ENCODE measurements at regions not wholly inside any gene's neighbourhood (a gene's known extent, or its start where the extent isn't known, plus 50 kb on each side); places are given as distances from the start of the nearest gene placed in this dataset.

- H3K4me3 Mint-ChIP-seq (ENCODE audit: low read depth), result no peak overlapping the region
- peaks cover 4% of the 10 kb centered on the region for H3K4me1 Mint-ChIP-seq (ENCODE audit: low read depth)
- no peaks in the 10 kb centered on the region for H3K36me3 Mint-ChIP-seq (ENCODE audit: low read depth)
- no peak overlapping the region for H3K27ac Mint-ChIP-seq
- DNase-seq (ENCODE audit: low spot score), result no peak
- peaks cover 35% of the 10 kb centered on the region for H3K27me3 Mint-ChIP-seq (ENCODE audit: low read depth)
- no peaks in the 10 kb centered on the region for H3K9me3 Mint-ChIP-seq
- intact Hi-C loops (cut with micrococcal nuclease), result no loop called here
Observed at GRCh38 chr9:99282406-99282805, 60.3 kb downstream of the SEC61B start.

GRCh38 chr9:99285965-99286364 lies 63.9 kb downstream of the SEC61B start:
- no peak for DNase-seq (ENCODE audit: low spot score)
- intact Hi-C loops (cut with micrococcal nuclease), result no loop called here
- Mint-ChIP-seq H3K27me3 (ENCODE audit: low read depth) (peaks cover 24% of the 10 kb centered on the region), H3K9me3 (no peaks in the 10 kb centered on the region), H3K36me3 (ENCODE audit: low read depth) (no peaks in the 10 kb centered on the region), H3K4me1 (ENCODE audit: low read depth) (peaks cover 4% of the 10 kb centered on the region), H3K4me3 (ENCODE audit: low read depth) (no peak overlapping the region), H3K27ac (no peak overlapping the region)

GRCh38 chr9:99286536-99286935 lies 64.5 kb downstream of the SEC61B start:
- peaks cover 4% of the 10 kb centered on the region for H3K4me1 Mint-ChIP-seq (ENCODE audit: low read depth)
- H3K27me3 Mint-ChIP-seq (ENCODE audit: low read depth), result peaks cover 23% of the 10 kb centered on the region
- no peaks in the 10 kb centered on the region for H3K9me3 Mint-ChIP-seq
- H3K4me3 Mint-ChIP-seq (ENCODE audit: low read depth), result no peak overlapping the region
- DNase-seq (ENCODE audit: low spot score), result no peak
- H3K36me3 Mint-ChIP-seq (ENCODE audit: low read depth), result no peaks in the 10 kb centered on the region
- intact Hi-C loops (cut with micrococcal nuclease), result no loop called here
- H3K27ac Mint-ChIP-seq, result no peak overlapping the region

DNA sequence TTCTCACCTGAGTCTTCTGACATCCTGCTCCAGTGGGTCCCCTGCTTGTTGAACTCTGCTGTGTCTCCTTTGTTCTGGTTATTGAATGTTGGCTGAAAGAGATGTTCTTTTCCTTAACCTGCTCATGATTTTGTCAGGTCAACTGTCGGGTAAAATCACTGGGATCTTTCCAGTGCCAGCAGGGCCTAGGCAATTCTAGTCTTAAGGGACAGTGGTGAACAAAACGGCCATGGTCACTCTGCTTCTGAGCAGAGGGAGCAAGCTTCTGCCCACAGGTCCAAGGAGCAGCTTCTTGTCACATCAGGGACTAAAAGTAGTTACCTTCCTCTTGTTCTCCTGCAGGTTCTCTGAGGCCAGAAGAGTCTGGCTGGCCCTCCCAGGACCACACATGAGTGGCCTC lies 65.6 kb downstream of the SEC61B start:
- Mint-ChIP-seq H3K27me3 (ENCODE audit: low read depth) (peaks cover 24% of the 10 kb centered on the region), H3K36me3 (ENCODE audit: low read depth) (no peaks in the 10 kb centered on the region), H3K9me3 (no peaks in the 10 kb centered on the region), H3K4me3 (ENCODE audit: low read depth) (no peak overlapping the region), H3K4me1 (ENCODE audit: low read depth) (peaks cover 4% of the 10 kb centered on the region), H3K27ac (no peak overlapping the region)
- intact Hi-C loops (cut with micrococcal nuclease), result no loop called here
- DNase-seq (ENCODE audit: low spot score), result no peak

GRCh38 chr9:99288830-99289229 lies 66.7 kb downstream of the SEC61B start:
- H3K4me3 Mint-ChIP-seq (ENCODE audit: low read depth), result no peak overlapping the region
- no peaks in the 10 kb centered on the region for H3K36me3 Mint-ChIP-seq (ENCODE audit: low read depth)
- intact Hi-C loops (cut with micrococcal nuclease), result no loop called here
- peaks cover 4% of the 10 kb centered on the region for H3K4me1 Mint-ChIP-seq (ENCODE audit: low read depth)
- no peaks in the 10 kb centered on the region for H3K9me3 Mint-ChIP-seq
- peaks cover 23% of the 10 kb centered on the region for H3K27me3 Mint-ChIP-seq (ENCODE audit: low read depth)
- H3K27ac Mint-ChIP-seq, result no peak overlapping the region
- no peak for DNase-seq (ENCODE audit: low spot score)

- peaks cover 15% of the 10 kb centered on the region for H3K27me3 Mint-ChIP-seq (ENCODE audit: low read depth)
- H3K27ac Mint-ChIP-seq, result no peak overlapping the region
- peaks cover 1% of the 10 kb centered on the region for H3K4me1 Mint-ChIP-seq (ENCODE audit: low read depth)
- no peak for DNase-seq (ENCODE audit: low spot score)
- intact Hi-C loops (cut with micrococcal nuclease), result no loop called here
- H3K36me3 Mint-ChIP-seq (ENCODE audit: low read depth), result no peaks in the 10 kb centered on the region
- no peak overlapping the region for H3K4me3 Mint-ChIP-seq (ENCODE audit: low read depth)
- no peaks in the 10 kb centered on the region for H3K9me3 Mint-ChIP-seq
Observed at GRCh38 chr9:99294850-99295461, 72.9 kb downstream of the SEC61B start.

GRCh38 chr9:99296291-99296951 lies 74.3 kb downstream of the SEC61B start:
- Mint-ChIP-seq H3K4me3 (ENCODE audit: low read depth) (no peak overlapping the region), H3K27ac (no peak overlapping the region), H3K9me3 (no peaks in the 10 kb centered on the region), H3K27me3 (ENCODE audit: low read depth) (peaks cover 15% of the 10 kb centered on the region), H3K4me1 (ENCODE audit: low read depth) (peaks cover 1% of the 10 kb centered on the region), H3K36me3 (ENCODE audit: low read depth) (no peaks in the 10 kb centered on the region)
- intact Hi-C loops (cut with micrococcal nuclease), result no loop called here
- DNase-seq (ENCODE audit: low spot score), result no peak

DNA sequence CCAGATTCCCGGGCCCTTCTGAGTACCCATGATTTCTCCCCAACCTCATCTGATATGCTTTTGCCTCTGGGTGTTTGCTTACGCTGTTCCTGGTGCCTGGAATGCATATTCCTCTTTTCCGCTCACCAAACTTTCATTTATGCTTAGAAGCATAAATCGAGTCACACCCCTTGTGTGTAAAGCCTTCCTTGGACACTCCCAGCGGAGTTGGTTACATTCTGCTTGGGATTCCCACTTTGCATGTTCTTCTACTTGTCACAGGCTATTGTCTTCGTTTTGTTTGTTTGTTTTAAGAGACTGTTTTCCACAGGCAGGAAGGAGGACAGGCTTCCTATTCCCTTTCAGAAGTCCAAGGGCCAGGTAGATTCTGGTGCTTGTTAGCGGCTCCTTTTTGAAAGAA lies 76.5 kb downstream of the SEC61B start:
- H3K4me1 Mint-ChIP-seq (ENCODE audit: low read depth), result peaks cover 1% of the 10 kb centered on the region
- no peak overlapping the region for H3K4me3 Mint-ChIP-seq (ENCODE audit: low read depth)
- H3K27me3 Mint-ChIP-seq (ENCODE audit: low read depth), result peaks cover 6% of the 10 kb centered on the region
- H3K36me3 Mint-ChIP-seq (ENCODE audit: low read depth), result no peaks in the 10 kb centered on the region
- no peak for DNase-seq (ENCODE audit: low spot score)
- intact Hi-C loops (cut with micrococcal nuclease), result no loop called here
- no peaks in the 10 kb centered on the region for H3K9me3 Mint-ChIP-seq
- H3K27ac Mint-ChIP-seq, result no peak overlapping the region

DNA sequence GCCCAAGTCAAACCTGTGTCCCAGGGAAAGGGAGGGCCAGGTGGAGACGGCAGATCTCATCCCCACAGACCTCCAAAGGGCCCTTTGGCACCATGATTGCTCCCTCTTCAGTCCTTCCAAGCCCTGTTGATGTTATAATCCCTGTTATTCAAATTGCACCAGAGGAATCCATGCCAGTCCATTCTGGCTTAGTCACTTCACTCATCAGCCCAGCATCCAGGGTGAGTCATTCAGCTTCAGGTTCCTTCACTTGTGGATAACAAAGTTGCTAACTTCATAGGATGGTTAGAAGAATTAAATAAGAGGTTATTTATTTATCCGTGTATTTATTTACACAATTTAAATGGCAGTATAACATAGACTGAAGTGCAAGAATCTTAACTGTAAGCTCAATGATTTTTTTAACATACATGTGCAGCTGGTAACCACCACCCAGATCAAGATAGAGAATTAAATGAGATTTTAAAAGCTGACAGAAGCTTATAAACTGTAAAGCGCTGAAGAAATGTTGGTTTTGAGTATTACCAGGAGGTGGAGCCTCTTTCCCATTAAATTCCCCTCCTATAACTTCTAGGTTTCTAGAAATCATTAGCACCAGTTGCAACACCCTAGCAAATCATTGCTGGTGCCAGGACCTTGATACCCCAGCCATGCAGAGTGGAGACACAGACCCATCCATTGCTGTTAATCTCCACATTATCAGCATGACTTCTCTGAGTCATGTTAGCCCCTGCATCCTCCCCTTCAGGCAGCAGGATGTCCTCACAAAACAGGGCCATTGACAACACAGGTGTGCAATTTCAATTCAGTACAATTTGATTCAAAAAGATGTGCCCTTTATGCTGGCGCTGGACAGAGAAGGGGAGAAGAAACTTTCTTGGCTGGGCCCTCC lies 77.4 kb downstream of the SEC61B start:
- Mint-ChIP-seq H3K4me1 (ENCODE audit: low read depth) (peaks cover 1% of the 10 kb centered on the region), H3K4me3 (ENCODE audit: low read depth) (no peak overlapping the region), H3K36me3 (ENCODE audit: low read depth) (no peaks in the 10 kb centered on the region), H3K27me3 (ENCODE audit: low read depth) (peaks cover 6% of the 10 kb centered on the region), H3K9me3 (no peaks in the 10 kb centered on the region), H3K27ac (no peak overlapping the region)
- no peak for DNase-seq (ENCODE audit: low spot score)
- intact Hi-C loops (cut with micrococcal nuclease), result no loop called here

DNA sequence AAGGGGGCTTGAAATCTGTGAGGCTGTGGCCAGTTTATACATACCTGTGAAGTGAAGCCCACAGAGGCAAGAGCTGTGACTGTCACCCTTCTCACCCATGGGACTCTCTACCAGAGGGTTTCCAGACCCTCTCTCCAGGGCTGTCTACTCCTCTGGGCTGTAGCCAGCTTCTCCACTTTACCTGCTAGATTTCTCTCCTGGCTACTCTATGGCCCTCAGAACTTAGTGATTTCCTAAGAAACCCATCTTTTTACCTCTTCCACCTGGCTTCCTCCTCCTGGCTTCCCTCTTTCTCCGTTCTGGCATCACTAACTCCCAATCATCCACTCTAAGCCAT lies 78.0 kb downstream of the SEC61B start:
- no peak overlapping the region for H3K4me3 Mint-ChIP-seq (ENCODE audit: low read depth)
- H3K9me3 Mint-ChIP-seq, result no peaks in the 10 kb centered on the region
- DNase-seq (ENCODE audit: low spot score), result no peak
- peaks cover 1% of the 10 kb centered on the region for H3K4me1 Mint-ChIP-seq (ENCODE audit: low read depth)
- intact Hi-C loops (cut with micrococcal nuclease), result no loop called here
- no peak overlapping the region for H3K27ac Mint-ChIP-seq
- no peaks in the 10 kb centered on the region for H3K36me3 Mint-ChIP-seq (ENCODE audit: low read depth)
- peaks cover 6% of the 10 kb centered on the region for H3K27me3 Mint-ChIP-seq (ENCODE audit: low read depth)

GRCh38 chr9:99300603-99301002 lies 78.5 kb downstream of the SEC61B start:
- H3K4me1 Mint-ChIP-seq (ENCODE audit: low read depth), result peaks cover 1% of the 10 kb centered on the region

DNA sequence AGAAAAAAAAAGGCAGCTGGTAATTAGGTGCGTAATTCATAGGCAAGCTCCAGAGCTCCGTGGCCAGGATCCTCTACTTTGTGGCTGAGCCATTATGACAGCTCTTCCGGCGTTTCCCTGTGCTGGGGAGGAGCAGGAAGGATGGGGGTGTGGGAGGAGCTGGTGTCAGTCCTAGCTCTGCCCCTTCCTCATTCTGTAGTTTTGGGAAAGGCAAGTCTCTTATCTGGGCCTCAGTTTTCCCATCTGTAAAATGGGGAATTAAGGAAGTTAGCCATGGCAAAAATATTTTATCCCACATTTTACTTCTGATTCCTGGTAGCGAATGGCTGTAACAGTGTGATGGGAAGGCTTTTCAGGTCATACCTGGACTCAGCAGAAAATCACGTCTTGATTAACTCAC lies 81.1 kb downstream of the SEC61B start:
- no peaks in the 10 kb centered on the region for H3K9me3 Mint-ChIP-seq
- intact Hi-C loops (cut with micrococcal nuclease), result no loop called here
- H3K27ac Mint-ChIP-seq, result no peak overlapping the region
- no peak for DNase-seq (ENCODE audit: low spot score)
- H3K4me1 Mint-ChIP-seq (ENCODE audit: low read depth), result peaks cover 1% of the 10 kb centered on the region
- H3K27me3 Mint-ChIP-seq (ENCODE audit: low read depth), result no peaks in the 10 kb centered on the region
- no peak overlapping the region for H3K4me3 Mint-ChIP-seq (ENCODE audit: low read depth)
- H3K36me3 Mint-ChIP-seq (ENCODE audit: low read depth), result no peaks in the 10 kb centered on the region

More at GRCh38 chr9:99300603-99301002, 78.5 kb downstream of the SEC61B start:
- Mint-ChIP-seq H3K4me3 (ENCODE audit: low read depth) (no peak overlapping the region), H3K36me3 (ENCODE audit: low read depth) (no peaks in the 10 kb centered on the region), H3K27me3 (ENCODE audit: low read depth) (peaks cover 6% of the 10 kb centered on the region), H3K9me3 (no peaks in the 10 kb centered on the region), H3K27ac (no peak overlapping the region)
- no peak for DNase-seq (ENCODE audit: low spot score)
- intact Hi-C loops (cut with micrococcal nuclease), result no loop called here

DNA sequence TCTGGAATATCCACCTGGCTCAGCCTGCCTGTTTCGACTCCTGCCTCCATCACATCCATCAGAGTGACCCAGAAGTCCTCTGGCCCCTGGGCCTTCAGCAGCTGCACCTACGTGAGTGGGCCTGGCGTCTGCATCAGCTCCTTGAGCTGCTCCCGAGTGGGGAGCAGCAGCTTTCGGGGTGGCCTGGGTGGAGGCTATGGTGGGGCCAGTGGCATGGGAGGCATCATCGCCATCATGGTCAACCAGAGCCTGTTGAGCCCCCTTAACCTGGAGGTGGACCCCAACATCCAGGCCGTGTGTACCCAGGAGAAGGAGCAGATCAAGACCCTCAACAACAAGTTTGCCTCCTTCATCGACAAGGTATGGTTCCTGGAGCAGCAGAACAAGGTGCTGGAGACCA lies 83.0 kb downstream of the SEC61B start:
- no peaks in the 10 kb centered on the region for H3K36me3 Mint-ChIP-seq (ENCODE audit: low read depth)
- peaks cover 3% of the 10 kb centered on the region for H3K4me1 Mint-ChIP-seq (ENCODE audit: low read depth)
- no peak overlapping the region for H3K4me3 Mint-ChIP-seq (ENCODE audit: low read depth)
- H3K27ac Mint-ChIP-seq, result no peak overlapping the region
- peaks cover 3% of the 10 kb centered on the region for H3K27me3 Mint-ChIP-seq (ENCODE audit: low read depth)
- no peaks in the 10 kb centered on the region for H3K9me3 Mint-ChIP-seq
- intact Hi-C loops (cut with micrococcal nuclease), result no loop called here
- no peak for DNase-seq (ENCODE audit: low spot score)
